HCT116 (cell line): ENCODE measurements at regions not wholly inside any gene's neighbourhood (a gene's known extent, or its start where the extent isn't known, plus 50 kb on each side); places are given as distances from the start of the nearest gene placed in this dataset.
"Not testable (repeated sequence)": the region's sequence is repeated elsewhere in the genome, so short reads cannot be mapped to it uniquely, and the experiment has no call there.

Source experiments
- ATAC-seq: fragments of 200-7000 bp; cut with Tn5 transposase; 2 replicates; pipeline ENCODE4 v1.9.1; 2020; ENCODE audit warnings: mild to moderate bottlenecking, moderate library complexity
- BruUV-seq: library from RNA; stranded (reverse); fragments of 400-500 nt; replicated peaks from 2 replicates; lab custom pipeline; 2021; lab: Mats Ljungman, UMichigan
- CTCF ChIA-PET: fragments of 300-600 bp; sonication (Branson Sonifier 250); formaldehyde crosslinking; loops from one replicate; lab custom pipeline; 2021; ENCODE audit warnings: antibody characterized with exemption; lab: Charles Lee
- POLR2A ChIA-PET: fragments of 300-600, 350-600 bp; sonication (Branson Sonifier 250); formaldehyde crosslinking; loops from one replicate; lab custom pipeline; 2021; ENCODE audit warnings: antibody characterized with exemption; lab: Charles Lee
- RAD21 ChIA-PET, 2 experiments: fragments of 300-600 bp; sonication (Branson Sonifier 250); formaldehyde crosslinking; loops; one replicate each; lab custom pipeline; 2023; ENCODE audit warnings: low total read pairs in 2 of 2; ENCODE audit not compliant: uncharacterized antibody in 2 of 2, unreplicated experiment in 2 of 2, low non-redundant PET in 1 of 2; lab: Charles Lee
- DNase-seq: peaks from one replicate; pipeline ENCODE4 v3.0.0-alpha.2; 2010; ENCODE audit warnings: low read depth, low spot score
- H2AFZ ChIP-seq: fragments of 200-600 bp; shearing (Covaris generic), sonication (generic); 2 replicates; pipeline ENCODE4 v1.6.1; 2017; ENCODE audit warnings: low read depth, mixed run types, mixed read lengths, antibody characterized with exemption, low read length; ENCODE audit not compliant: poor library complexity, severe bottlenecking
- H3K27ac ChIP-seq: 2 replicates; pipeline ENCODE4 v1.5.1; 2012; ENCODE audit warnings: low read depth, low read length
- H3K27me3 ChIP-seq: fragments of 200-600 bp; sonication (generic); 2 replicates; pipeline ENCODE4 v1.6.1; 2016; ENCODE audit warnings: mixed run types, low read length, mixed read lengths; ENCODE audit not compliant: insufficient read depth
- H3K36me3 ChIP-seq, 2 experiments: fragments of 200-500 bp in 1 of 2; fragments of 200-600 bp in 1 of 2; sonication (Bioruptor generic) in 1 of 2; sonication (generic) in 1 of 2; 2 replicates each; pipeline versions ENCODE4 v1.5.1 to v1.6.1; 2014 to 2016; ENCODE audit warnings: low read length in 2 of 2, inconsistent platforms in 1 of 2, mixed read lengths in 1 of 2, mixed run types in 1 of 2; ENCODE audit not compliant: insufficient read depth in 2 of 2, control insufficient read depth in 1 of 2
- H3K4me1 ChIP-seq, 2 experiments: fragments of 200-600 bp in 1 of 2; sonication (generic) in 1 of 2; 2 replicates each; pipeline versions ENCODE4 v1.5.1 to v1.6.1; 2012 to 2017; ENCODE audit warnings: low read length in 2 of 2, inconsistent platforms in 1 of 2, mild to moderate bottlenecking in 1 of 2, mixed read lengths in 1 of 2, mixed run types in 1 of 2, moderate library complexity in 1 of 2; ENCODE audit not compliant: insufficient read depth in 2 of 2, control insufficient read depth in 1 of 2
- H3K4me2 ChIP-seq: fragments of 200-600 bp; sonication (generic); 2 replicates; pipeline ENCODE4 v1.6.1; 2017; ENCODE audit warnings: mixed run types, low read length, mixed read lengths
- H3K4me3 ChIP-seq, 2 experiments: fragments of 200-600 bp in 1 of 2; sonication (generic) in 1 of 2; replicated peaks in 1 of 2; 2 replicates each; pipeline ENCODE4 v1.5.1; 2011 to 2016; ENCODE audit warnings: low read length in 2 of 2, control low read depth in 1 of 2, low read depth in 1 of 2, mild to moderate bottlenecking in 1 of 2, mixed read lengths in 1 of 2, mixed run types in 1 of 2
- H3K79me2 ChIP-seq: fragments of 200-600 bp; sonication (generic); 2 replicates; pipeline ENCODE4 v1.6.1; 2017; ENCODE audit warnings: mild to moderate bottlenecking, mixed run types, low read length, moderate library complexity, mixed read lengths; ENCODE audit not compliant: insufficient read depth
- H3K9ac ChIP-seq: fragments of 200-600 bp; sonication (generic); 2 replicates; pipeline ENCODE4 v1.6.1; 2016; ENCODE audit warnings: low read length, mixed read lengths
- H3K9me2 ChIP-seq: fragments of 200-600 bp; sonication (generic), shearing (Covaris generic); 2 replicates; pipeline ENCODE4 v1.6.1; 2017; ENCODE audit warnings: mixed run types, mild to moderate bottlenecking, moderate library complexity; ENCODE audit not compliant: insufficient read depth
- H3K9me3 ChIP-seq, 2 experiments: fragments of 200-500 bp in 1 of 2; fragments of 200-600 bp in 1 of 2; sonication (Bioruptor generic) in 1 of 2; sonication (generic) in 1 of 2; 2 replicates each; pipeline ENCODE4 v1.6.1; 2014 to 2017; ENCODE audit warnings: low read length in 2 of 2, mixed read lengths in 2 of 2, inconsistent platforms in 1 of 2, low read depth in 1 of 2, mild to moderate bottlenecking in 1 of 2, mixed run types in 1 of 2, moderate library complexity in 1 of 2; ENCODE audit not compliant: control insufficient read depth in 1 of 2, insufficient read depth in 1 of 2
- H4K20me1 ChIP-seq: fragments of 200-600 bp; sonication (generic), shearing (Covaris generic); 2 replicates; pipeline ENCODE4 v1.6.1; 2017; ENCODE audit warnings: mixed run types, mild to moderate bottlenecking, moderate library complexity; ENCODE audit not compliant: insufficient read depth
- CBX3 ChIP-seq: IDR thresholded peaks from 2 replicates; pipeline ENCODE4 v1.6.1; 2012; ENCODE audit warnings: low read depth
- CEBPB ChIP-seq: IDR thresholded peaks from 2 replicates; pipeline ENCODE4 v1.6.1; 2012; ENCODE audit warnings: low read depth
- EGR1 ChIP-seq: IDR thresholded peaks from 2 replicates; pipeline ENCODE4 v1.6.1; 2012; ENCODE audit warnings: low read depth
- ELF1 ChIP-seq: IDR thresholded peaks from 2 replicates; pipeline ENCODE4 v1.6.1; 2012; ENCODE audit warnings: low read depth, borderline replicate concordance
- EZH2 ChIP-seq: fragments of 200-600 bp; sonication (generic); IDR thresholded peaks from 2 replicates; pipeline ENCODE4 v1.6.1; 2017; ENCODE audit warnings: antibody characterized with exemption, mixed run types
- EZH2phosphoT487 ChIP-seq: fragments of 200-600 bp; IDR thresholded peaks from 2 replicates; pipeline ENCODE4 v1.6.1; 2018; ENCODE audit warnings: antibody characterized with exemption, borderline replicate concordance
- FOSL1 ChIP-seq: IDR thresholded peaks from 2 replicates; pipeline ENCODE4 v1.6.1; 2012; ENCODE audit warnings: low read depth
- JUND ChIP-seq: IDR thresholded peaks from 2 replicates; pipeline ENCODE4 v1.6.1; 2012
- POLR2A ChIP-seq: IDR thresholded peaks from 2 replicates; pipeline ENCODE4 v1.7.0; 2011; ENCODE audit warnings: borderline replicate concordance; ENCODE audit not compliant: insufficient read depth, insufficient read length; ENCODE audit errors: extremely low read depth
- SIN3A ChIP-seq: IDR thresholded peaks from 2 replicates; pipeline ENCODE4 v1.6.1; 2012; ENCODE audit warnings: low read depth
- SRF ChIP-seq: IDR thresholded peaks from 2 replicates; pipeline ENCODE4 v1.6.1; 2012; ENCODE audit warnings: low read depth
- TCF7L2 ChIP-seq: IDR thresholded peaks from 2 replicates; pipeline ENCODE4 v1.7.0; 2011; ENCODE audit warnings: borderline replicate concordance, inconsistent platforms; ENCODE audit not compliant: insufficient read depth, insufficient read length; ENCODE audit errors: extremely low read depth
- YY1 ChIP-seq: IDR thresholded peaks from 2 replicates; pipeline ENCODE4 v1.6.1; 2011; ENCODE audit warnings: low read length, low read depth, moderate library complexity, mild to moderate bottlenecking; ENCODE audit not compliant: insufficient replicate concordance; ENCODE audit errors: extremely low read depth
- ZFX ChIP-seq: fragments of 450-650 bp; IDR thresholded peaks from 2 replicates; pipeline ENCODE4 v1.6.1; 2017
- ZNF274 ChIP-seq: fragments of 200-500 bp; sonication (Bioruptor generic); IDR thresholded peaks from 2 replicates; pipeline ENCODE4 v1.6.1; 2014; ENCODE audit warnings: mild to moderate bottlenecking, low read depth, low read length, inconsistent platforms
- intact Hi-C: fragments of 100-400 bp; cut with micrococcal nuclease; formaldehyde crosslinking; loops from 2 replicates; pipeline ENCODE4 v1.10.0; 2022
- TF ChIP-seq, protein P1 (sequence below): IDR thresholded peaks from 2 replicates; pipeline ENCODE4 v1.6.1; 2011; ENCODE audit warnings: mild to moderate bottlenecking, low read length, moderate library complexity; ENCODE audit not compliant: insufficient replicate concordance; ENCODE audit errors: extremely low read depth
- TF ChIP-seq, protein P2 (sequence below): IDR thresholded peaks from 2 replicates; pipeline ENCODE4 v1.6.1; 2012
- TF ChIP-seq, protein P3 (sequence below): IDR thresholded peaks from 2 replicates; pipeline ENCODE4 v1.6.1; 2012
- TF ChIP-seq, protein P4 (sequence below), 3 experiments: fragments of 200-600 bp in 1 of 3; sonication (generic) in 1 of 3; IDR thresholded peaks in 2 of 3; conservative IDR thresholded peaks in 1 of 3; 2 replicates each; pipeline ENCODE4 v1.5.1; 2012 to 2017; ENCODE audit warnings: low read depth in 2 of 3, low read length in 2 of 3, antibody characterized with exemption in 1 of 3, borderline replicate concordance in 1 of 3, control low read depth in 1 of 3, mild to moderate bottlenecking in 1 of 3, mixed read lengths in 1 of 3, mixed run types in 1 of 3, moderate library complexity in 1 of 3; ENCODE audit not compliant: insufficient read depth in 1 of 3

DNA sequence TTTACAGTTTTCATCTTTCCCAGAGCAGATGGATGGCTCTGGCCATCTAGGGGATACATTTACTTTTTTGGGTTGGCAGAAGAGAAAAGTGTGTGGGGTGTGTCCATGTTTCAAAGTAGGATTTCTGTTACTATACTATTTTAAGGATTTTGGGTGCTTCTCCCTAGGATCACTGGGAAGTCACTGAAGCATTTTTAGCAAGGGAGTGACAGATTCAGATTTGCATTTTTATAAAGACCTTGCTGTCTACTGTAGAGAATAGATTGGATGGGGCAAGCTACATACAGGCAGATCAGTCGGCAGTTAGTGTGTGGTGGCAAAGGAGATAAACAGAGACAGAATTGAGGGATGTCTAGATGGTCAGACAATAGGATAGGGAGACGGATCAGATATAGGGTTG is 122.5 kb downstream of the TBX19 start:
- Histone ChIP-seq H3K79me2 (no peaks in the 10 kb centered on the region), H2AFZ (no peak overlapping the region), H3K9me3 (no peaks in the 10 kb centered on the region), H4K20me1 (no peaks in the 10 kb centered on the region), H3K36me3 (no peaks in the 10 kb centered on the region), H3K27ac (no peak overlapping the region), H3K9ac (no peak overlapping the region), H3K27me3 (no peaks in the 10 kb centered on the region), H3K4me2 (no peak overlapping the region), H3K4me1 (peaks cover 65 to 79% of the 10 kb centered on the region in 2 experiments), H3K9me2 (no peaks in the 10 kb centered on the region), H3K4me3 (no peak overlapping the region)
- intact Hi-C loops, result no loop called here
- BruUV-seq, result no TSS peak
- ChIA-PET POLR2A (no interaction called here), RAD21 (no interaction called here), CTCF (no interaction called here)
- no peak for DNase-seq
- TF ChIP-seq TCF7L2 (no peak), ZFX (no peak), EZH2phosphoT487 (no peak), CEBPB (no peak), SRF (no peak), ELF1 (no peak), ZNF274 (no peak), EGR1 (no peak), JUND (no peak), CBX3 (no peak), FOSL1 (no peak), SIN3A (no peak), EZH2 (no peak), POLR2A (no peak), YY1 (no peak)
- TF ChIP-seq, protein P1, sequence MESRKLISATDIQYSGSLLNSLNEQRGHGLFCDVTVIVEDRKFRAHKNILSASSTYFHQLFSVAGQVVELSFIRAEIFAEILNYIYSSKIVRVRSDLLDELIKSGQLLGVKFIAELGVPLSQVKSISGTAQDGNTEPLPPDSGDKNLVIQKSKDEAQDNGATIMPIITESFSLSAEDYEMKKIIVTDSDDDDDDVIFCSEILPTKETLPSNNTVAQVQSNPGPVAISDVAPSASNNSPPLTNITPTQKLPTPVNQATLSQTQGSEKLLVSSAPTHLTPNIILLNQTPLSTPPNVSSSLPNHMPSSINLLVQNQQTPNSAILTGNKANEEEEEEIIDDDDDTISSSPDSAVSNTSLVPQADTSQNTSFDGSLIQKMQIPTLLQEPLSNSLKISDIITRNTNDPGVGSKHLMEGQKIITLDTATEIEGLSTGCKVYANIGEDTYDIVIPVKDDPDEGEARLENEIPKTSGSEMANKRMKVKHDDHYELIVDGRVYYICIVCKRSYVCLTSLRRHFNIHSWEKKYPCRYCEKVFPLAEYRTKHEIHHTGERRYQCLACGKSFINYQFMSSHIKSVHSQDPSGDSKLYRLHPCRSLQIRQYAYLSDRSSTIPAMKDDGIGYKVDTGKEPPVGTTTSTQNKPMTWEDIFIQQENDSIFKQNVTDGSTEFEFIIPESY, result no peak
- TF ChIP-seq, protein P2, sequence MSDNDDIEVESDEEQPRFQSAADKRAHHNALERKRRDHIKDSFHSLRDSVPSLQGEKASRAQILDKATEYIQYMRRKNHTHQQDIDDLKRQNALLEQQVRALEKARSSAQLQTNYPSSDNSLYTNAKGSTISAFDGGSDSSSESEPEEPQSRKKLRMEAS, result no peak
- TF ChIP-seq, protein P3, sequence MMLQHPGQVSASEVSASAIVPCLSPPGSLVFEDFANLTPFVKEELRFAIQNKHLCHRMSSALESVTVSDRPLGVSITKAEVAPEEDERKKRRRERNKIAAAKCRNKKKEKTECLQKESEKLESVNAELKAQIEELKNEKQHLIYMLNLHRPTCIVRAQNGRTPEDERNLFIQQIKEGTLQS, result no peak
- TF ChIP-seq, protein P4, sequence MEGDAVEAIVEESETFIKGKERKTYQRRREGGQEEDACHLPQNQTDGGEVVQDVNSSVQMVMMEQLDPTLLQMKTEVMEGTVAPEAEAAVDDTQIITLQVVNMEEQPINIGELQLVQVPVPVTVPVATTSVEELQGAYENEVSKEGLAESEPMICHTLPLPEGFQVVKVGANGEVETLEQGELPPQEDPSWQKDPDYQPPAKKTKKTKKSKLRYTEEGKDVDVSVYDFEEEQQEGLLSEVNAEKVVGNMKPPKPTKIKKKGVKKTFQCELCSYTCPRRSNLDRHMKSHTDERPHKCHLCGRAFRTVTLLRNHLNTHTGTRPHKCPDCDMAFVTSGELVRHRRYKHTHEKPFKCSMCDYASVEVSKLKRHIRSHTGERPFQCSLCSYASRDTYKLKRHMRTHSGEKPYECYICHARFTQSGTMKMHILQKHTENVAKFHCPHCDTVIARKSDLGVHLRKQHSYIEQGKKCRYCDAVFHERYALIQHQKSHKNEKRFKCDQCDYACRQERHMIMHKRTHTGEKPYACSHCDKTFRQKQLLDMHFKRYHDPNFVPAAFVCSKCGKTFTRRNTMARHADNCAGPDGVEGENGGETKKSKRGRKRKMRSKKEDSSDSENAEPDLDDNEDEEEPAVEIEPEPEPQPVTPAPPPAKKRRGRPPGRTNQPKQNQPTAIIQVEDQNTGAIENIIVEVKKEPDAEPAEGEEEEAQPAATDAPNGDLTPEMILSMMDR (IDR thresholded peaks at IDR 0.05 in 2 of 3, conservative IDR thresholded peaks at IDR 0.05 in 1 of 3; ENCODE audit: borderline replicate concordance in 1 of 3, insufficient read depth in 1 of 3, low read depth in 2 of 3, low read length in 2 of 3), result no peak
- no peak for ATAC-seq

DNA sequence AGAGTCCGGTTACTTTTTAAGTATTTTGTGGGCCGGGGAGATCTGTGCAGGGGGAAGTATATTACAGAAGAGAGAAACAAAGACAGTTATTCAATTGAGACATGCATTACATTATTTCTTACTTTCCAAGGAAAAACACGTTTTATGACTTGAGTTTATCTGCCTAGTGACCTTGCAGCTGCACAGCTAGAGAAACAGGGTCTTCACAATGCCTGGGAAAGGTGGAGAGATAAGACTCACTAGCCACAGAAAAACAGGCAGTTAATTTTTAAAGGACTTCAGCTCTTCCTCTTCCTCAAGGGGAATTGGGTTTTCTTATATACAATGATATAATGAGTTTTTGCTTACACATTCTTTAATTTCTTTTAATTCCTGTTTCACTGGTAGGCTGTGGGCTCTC is 121.8 kb downstream of the TBX19 start:
- RAD21 ChIA-PET, H2AFZ ChIP-seq, ATAC-seq, H3K79me2 ChIP-seq, H3K4me2 ChIP-seq, intact Hi-C loops, H3K27ac ChIP-seq, H3K9ac ChIP-seq, H3K4me3 ChIP-seq, CTCF ChIA-PET, H3K9me3 ChIP-seq, DNase-seq, H3K9me2 ChIP-seq, H3K27me3 ChIP-seq, H4K20me1 ChIP-seq, BruUV-seq, H3K36me3 ChIP-seq, POLR2A ChIA-PET: not testable (repeated sequence)
- peaks cover 65 to 79% of the 10 kb centered on the region in 2 experiments for H3K4me1 ChIP-seq
